AG20443 (cell line): ENCODE measurements at regions not wholly inside any gene's neighbourhood (a gene's known extent, or its start where the extent isn't known, plus 50 kb on each side); places are given as distances from the start of the nearest gene placed in this dataset.
"Not testable (repeated sequence)": the region's sequence is repeated elsewhere in the genome, so short reads cannot be mapped to it uniquely, and the experiment has no call there.

Experiments
- DNase-seq: peaks from one replicate; pipeline ENCODE4 v3.0.0; 2012; ENCODE audit warnings: low spot score, mixed read lengths

GRCh38 chrX:4091046-4091760 is 377.8 kb upstream of the PRKX start:
- no peak for DNase-seq

GRCh38 chrX:4059893-4060292 is 346.4 kb upstream of the PRKX start:
- DNase-seq = no peak

GRCh38 chrX:4043951-4044350 is 330.5 kb upstream of the PRKX start:
- no peak for DNase-seq

- no peak for DNase-seq
These were observed 322.4 kb upstream of the PRKX start for GRCh38 chrX:4035874-4036273.

GRCh38 chrX:4028151-4028550 is 314.7 kb upstream of the PRKX start:
- DNase-seq = no peak

- no peak for DNase-seq
These were observed 291.8 kb upstream of the PRKX start for GRCh38 chrX:4005281-4005680.

GRCh38 chrX:4004822-4005221 is 291.4 kb upstream of the PRKX start:
- DNase-seq = no peak

GRCh38 chrX:3994315-3994714 is 280.9 kb upstream of the PRKX start:
- no peak for DNase-seq

- DNase-seq = no peak
These were observed 277.1 kb upstream of the PRKX start for GRCh38 chrX:3990569-3990968.

- DNase-seq = not testable (repeated sequence)
These were observed 258.8 kb upstream of the PRKX start for GRCh38 chrX:3972104-3972858.

GRCh38 chrX:3968749-3969148 is 255.3 kb upstream of the PRKX start:
- no peak for DNase-seq

GRCh38 chrX:3963980-3964379 is 250.5 kb upstream of the PRKX start:
- no peak for DNase-seq

GRCh38 chrX:3962511-3963311 is 249.3 kb upstream of the PRKX start:
- DNase-seq = peak; percentile 6

GRCh38 chrX:3960952-3961351 is 247.5 kb upstream of the PRKX start:
- DNase-seq = no peak

GRCh38 chrX:3951859-3952258 is 238.4 kb upstream of the PRKX start:
- DNase-seq = no peak

GRCh38 chrX:3950373-3950772 is 236.9 kb upstream of the PRKX start:
- no peak for DNase-seq

GRCh38 chrX:3943965-3944364 is 230.5 kb upstream of the PRKX start:
- no peak for DNase-seq

- peak; percentile 7 for DNase-seq
These were observed 226.7 kb upstream of the PRKX start for GRCh38 chrX:3940000-3940610.

- no peak for DNase-seq
These were observed 225.1 kb upstream of the PRKX start for GRCh38 chrX:3938587-3938986.

GRCh38 chrX:3935196-3935595 is 221.7 kb upstream of the PRKX start:
- DNase-seq = not testable (repeated sequence)

GRCh38 chrX:3920424-3921017 is 207.1 kb upstream of the PRKX start:
- not testable (repeated sequence) for DNase-seq
